ENCODE measurements at regions not wholly inside any gene's neighbourhood (a gene's known extent, or its start where the extent isn't known, plus 50 kb on each side); places are given as distances from the start of the nearest gene placed in this dataset.

DNA sequence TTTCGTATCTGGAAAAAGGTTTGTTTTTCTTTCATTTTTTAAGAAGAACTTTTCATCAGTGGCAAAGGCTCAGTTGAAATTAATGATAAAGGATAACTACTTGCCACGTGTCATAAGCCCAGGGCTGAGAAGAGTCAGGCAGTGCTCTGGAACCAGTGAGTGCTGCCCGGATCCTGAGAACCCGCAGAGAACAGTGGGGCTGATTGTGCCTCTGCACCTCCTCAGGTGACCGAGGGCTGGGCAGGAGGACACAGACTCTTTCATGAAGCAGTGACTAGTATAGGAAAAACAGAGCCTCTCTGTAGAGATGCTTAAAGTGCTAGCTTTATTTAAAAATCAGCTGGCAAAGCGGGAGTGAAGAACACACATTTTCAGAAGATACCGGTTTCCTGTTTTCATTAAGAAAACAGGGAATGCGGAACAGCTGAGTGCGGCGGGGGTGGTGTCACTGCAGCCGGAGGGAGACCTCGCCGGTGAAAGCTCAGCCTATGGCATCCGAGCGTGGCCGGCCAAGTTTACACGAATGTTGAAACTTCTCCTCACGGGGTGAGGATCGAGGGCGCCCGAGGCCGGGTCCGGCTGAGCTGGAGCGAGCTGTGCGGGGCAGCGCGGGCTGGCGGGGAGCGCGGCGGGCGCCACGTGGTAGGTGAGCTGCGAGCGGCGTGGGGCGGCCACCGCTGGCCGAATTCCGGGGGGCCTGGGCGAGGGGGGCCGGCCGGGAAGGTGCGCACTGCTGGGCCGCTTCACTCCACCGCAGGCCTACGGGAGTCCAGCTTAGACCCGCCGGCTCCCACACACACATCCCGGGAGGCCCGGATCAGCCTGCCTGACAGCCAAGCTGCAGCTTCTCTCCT is 134.7 kb upstream of the DMRT1 start:
- peaks cover 2 to 14% (median 11%) of the 10 kb centered on the region in 4 donors for H3K36me3 ChIP-seq (ENCODE audit: control insufficient read depth in 4 of 4, insufficient read depth in 3 of 4, low read depth in 1 of 4, low read length in 3 of 4)
- H3K4me1 ChIP-seq (ENCODE audit: control insufficient read depth in 4 of 4, insufficient read depth in 4 of 4, low read length in 3 of 4) = peaks cover 5 to 64% (median 37%) of the 10 kb centered on the region in 4 donors
- no peaks in the 10 kb centered on the region for H3K9me3 ChIP-seq (ENCODE audit: control insufficient read depth in 4 of 4, low read length in 3 of 4)
- peak overlapping the region; percentile 94 for H3K27ac ChIP-seq (ENCODE audit: low read depth in 1 of 2, low read length in 2 of 2)
- WGBS = 2% methylated on average over 51 of the region's 51 CpGs
- peak; percentile 71 for DNase-seq (ENCODE audit: low spot score)
- H3K4me3 ChIP-seq (ENCODE audit: low read depth in 1 of 3, low read length in 3 of 3) = peak overlapping the region; percentile 58 to 83 (median 81)
- TF ChIP-seq GABPA (IDR thresholded peaks at IDR 0.05 in 1 of 2, conservative IDR thresholded peaks at IDR 0.05 in 1 of 2) = no peak
- TF ChIP-seq RXRA (IDR thresholded peaks at IDR 0.05) = peak; percentile 60
- no peak for TF ChIP-seq CTCF (IDR thresholded peaks at IDR 0.05; ENCODE audit: low read depth, low read length, missing input control)
- TF ChIP-seq HNF4A (conservative IDR thresholded peaks at IDR 0.05) = peak; percentile 39 to 57
- no peak for TF ChIP-seq HNF4G (IDR thresholded peaks at IDR 0.05)
- peak; percentile 44 for TF ChIP-seq TAF1 (conservative IDR thresholded peaks at IDR 0.05)
- no peak for TF ChIP-seq ATF3 (IDR thresholded peaks at IDR 0.05)
- TF ChIP-seq SP1 (IDR thresholded peaks at IDR 0.05) = peak; percentile 41
- TF ChIP-seq REST (IDR thresholded peaks at IDR 0.05) = no peak
- peak; percentile 15 to 62 for TF ChIP-seq EGR1 (IDR thresholded peaks at IDR 0.05; ENCODE audit: low read depth in 2 of 2)
- TF ChIP-seq JUND (IDR thresholded peaks at IDR 0.05) = no peak
- TF ChIP-seq FOXA1 (IDR thresholded peaks at IDR 0.05) = peak; percentile 11
- no peak for TF ChIP-seq FOXA2 (IDR thresholded peaks at IDR 0.05)
- TF ChIP-seq RAD21 (IDR thresholded peaks at IDR 0.05) = peak in 1 of 2 donors; percentile 37
- no peak for TF ChIP-seq NR2F2 (IDR thresholded peaks at IDR 0.05)
- TF ChIP-seq YY1 (IDR thresholded peaks at IDR 0.05) = peak; percentile 73
- no peak for TF ChIP-seq ZBTB33 (IDR thresholded peaks at IDR 0.05)
- TF ChIP-seq, protein P1, sequence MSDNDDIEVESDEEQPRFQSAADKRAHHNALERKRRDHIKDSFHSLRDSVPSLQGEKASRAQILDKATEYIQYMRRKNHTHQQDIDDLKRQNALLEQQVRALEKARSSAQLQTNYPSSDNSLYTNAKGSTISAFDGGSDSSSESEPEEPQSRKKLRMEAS (IDR thresholded peaks at IDR 0.05) = peak; percentile 54
- H3K9ac ChIP-seq (ENCODE audit: low read depth in 1 of 2, low read length in 2 of 2) = peak overlapping the region; percentile 80 to 97
- no peaks in the 10 kb centered on the region for H3K27me3 ChIP-seq (ENCODE audit: control insufficient read depth in 4 of 4, insufficient read depth in 4 of 4, low read length in 3 of 4)
